ENCODE measurements at regions not wholly inside any gene's neighbourhood (a gene's known extent, or its start where the extent isn't known, plus 50 kb on each side); places are given as distances from the start of the nearest gene placed in this dataset.

- TF ChIP-seq CTCF (IDR thresholded peaks at IDR 0.05; ENCODE audit: low read depth, low read length, poor library complexity, severe bottlenecking) (no peak), EZH2phosphoT487 (IDR thresholded peaks at IDR 0.05; ENCODE audit: borderline replicate concordance, low read length) (no peak)
These were observed 56.1 kb upstream of the TUT7 start for GRCh38 chr9:86410281-86410680.

All from DOHH2 (cell line).